B cell (primary cell): ENCODE measurements at regions not wholly inside any gene's neighbourhood (a gene's known extent, or its start where the extent isn't known, plus 50 kb on each side); places are given as distances from the start of the nearest gene placed in this dataset.

Experiments
- ATAC-seq: fragments of 200-7000 bp; cut with Tn5 transposase; one replicate; pipeline ENCODE4 v1.10.0; 2021; ENCODE audit warnings: low read depth, mild to moderate bottlenecking, moderate number of reproducible peaks, moderate library complexity
- CTCF ChIA-PET: fragments of 350-600 bp; sonication (Branson Sonifier 250); formaldehyde crosslinking; loops from one replicate; lab custom pipeline; 2021; ENCODE audit warnings: antibody characterized with exemption, inconsistent platforms; lab: Charles Lee
- POLR2A ChIA-PET: fragments of 350-600 bp; sonication (Branson Sonifier 250); formaldehyde crosslinking; loops from one replicate; lab custom pipeline; 2021; ENCODE audit warnings: antibody characterized with exemption; lab: Charles Lee
- DNase-seq: peaks from one replicate; pipeline ENCODE4 v3.0.0; 2013
- H2AFZ ChIP-seq: 2 replicates; pipeline ENCODE4 v1.6.1; 2012; ENCODE audit warnings: mild to moderate bottlenecking, low read depth, low read length; ENCODE audit not compliant: insufficient read depth, poor library complexity, severe bottlenecking
- H3K27ac ChIP-seq, 2 donors: 1 replicate in 1 of 2; 2 replicates in 1 of 2; pipeline ENCODE4 v1.5.1; 2012 to 2013; ENCODE audit warnings: low read length in 2 of 2, mild to moderate bottlenecking in 2 of 2, moderate library complexity in 1 of 2
- H3K27me3 ChIP-seq, 4 experiments: fragments of 200-600 bp in 1 of 4; sonication (generic) in 1 of 4; replicated peaks in 1 of 4; 1 replicate in 2 of 4; 2 replicates in 2 of 4; pipeline versions ENCODE4 v1.6.1 to v1.7.0; 2013 to 2016; ENCODE audit warnings: low read length in 3 of 4, mild to moderate bottlenecking in 2 of 4, mixed read lengths in 1 of 4, moderate library complexity in 1 of 4; ENCODE audit not compliant: insufficient read depth in 4 of 4, control insufficient read depth in 3 of 4; ENCODE audit errors: control extremely low read depth in 1 of 4
- H3K36me3 ChIP-seq, 2 experiments: replicated peaks in 1 of 2; 1 replicate in 1 of 2; 2 replicates in 1 of 2; pipeline versions ENCODE4 v1.6.1 to v1.7.1; 2013; ENCODE audit warnings: low read length in 1 of 2; ENCODE audit not compliant: insufficient read depth in 2 of 2, control insufficient read depth in 1 of 2; ENCODE audit errors: control extremely low read depth in 1 of 2, extremely low read depth in 1 of 2
- H3K4me1 ChIP-seq, 2 donors: fragments of 200-600 bp in 1 of 2; sonication (generic) in 1 of 2; 1 replicate in 1 of 2; 2 replicates in 1 of 2; pipeline versions ENCODE4 v1.5.1 to v1.6.1; 2013 to 2017; ENCODE audit warnings: low read length in 2 of 2; ENCODE audit not compliant: control insufficient read depth in 2 of 2, insufficient read depth in 2 of 2
- H3K4me2 ChIP-seq: replicated peaks from 2 replicates; pipeline ENCODE3; 2012; ENCODE audit warnings: mild to moderate bottlenecking, low read depth, low read length; ENCODE audit not compliant: poor library complexity, severe bottlenecking
- H3K4me3 ChIP-seq, 5 experiments: fragments of 200-600 bp in 1 of 5; sonication (generic) in 1 of 5; 1 replicate in 3 of 5; 2 replicates in 2 of 5; pipeline versions ENCODE4 v1.5.1 to v1.7.0; 2011 to 2016; ENCODE audit warnings: low read length in 4 of 5, mild to moderate bottlenecking in 4 of 5, low read depth in 2 of 5, control low read depth in 1 of 5, moderate library complexity in 1 of 5; ENCODE audit not compliant: insufficient read depth in 1 of 5; ENCODE audit errors: control extremely low read depth in 1 of 5, extremely low read depth in 1 of 5
- H3K79me2 ChIP-seq: fragments of 200-600 bp; sonication (generic); one replicate; pipeline ENCODE4 v1.6.0; 2016; ENCODE audit warnings: low read length; ENCODE audit not compliant: control insufficient read depth, insufficient read depth
- H3K9ac ChIP-seq: fragments of 200-600 bp; sonication (generic); 2 replicates; pipeline ENCODE4 v1.6.1; 2017; ENCODE audit warnings: mild to moderate bottlenecking, low read length, moderate library complexity
- H3K9me3 ChIP-seq, 3 donors: one replicate each; pipeline versions ENCODE4 v1.6.1 to v1.7.1; 2013; ENCODE audit warnings: low read length in 2 of 3; ENCODE audit not compliant: control insufficient read depth in 2 of 3, insufficient read depth in 1 of 3; ENCODE audit errors: control extremely low read depth in 1 of 3
- H4K20me1 ChIP-seq: 2 replicates; pipeline ENCODE4 v1.6.0; 2012; ENCODE audit warnings: mild to moderate bottlenecking, low read length; ENCODE audit not compliant: insufficient read depth, control insufficient read depth, poor library complexity, severe bottlenecking
- H3K27ac Mint-ChIP-seq: one replicate; pipeline ENCODE4 v1.8.0; 2021; ENCODE audit warnings: mixed read lengths
- H3K27me3 Mint-ChIP-seq: one replicate; pipeline ENCODE4 v1.8.0; 2021; ENCODE audit warnings: mixed read lengths
- H3K4me1 Mint-ChIP-seq: one replicate; pipeline ENCODE4 v1.8.0; 2021; ENCODE audit warnings: mixed read lengths
- H3K4me3 Mint-ChIP-seq: one replicate; pipeline ENCODE4 v1.8.0; 2021; ENCODE audit warnings: mixed read lengths
- H3K9me3 Mint-ChIP-seq: one replicate; pipeline ENCODE4 v1.8.0; 2022; ENCODE audit warnings: mixed read lengths; ENCODE audit not compliant: insufficient read depth
- CTCF ChIP-seq: fragments of 200-600 bp; IDR thresholded peaks from one replicate; pipeline ENCODE4 v1.8.0; 2022; ENCODE audit warnings: antibody characterized with exemption, mild to moderate bottlenecking
- EZH2 ChIP-seq: IDR thresholded peaks from 2 replicates; pipeline ENCODE4 v1.6.1; 2012; ENCODE audit warnings: borderline replicate concordance, low read depth, mild to moderate bottlenecking, moderate library complexity, low read length; ENCODE audit not compliant: insufficient read depth, poor library complexity, severe bottlenecking
- whole genome bisulfite sequencing: methylation state at CpG from one replicate; pipeline ENCODE4 v1.1.5; 2013; ENCODE audit warnings: missing lambda C conversion rate; ENCODE audit not compliant: insufficient coverage; 5-methylcytosine and 5-hydroxymethylcytosine counted together
- intact Hi-C: fragments of 100-400 bp; cut with micrococcal nuclease; formaldehyde crosslinking; loops from one replicate; pipeline ENCODE4 v1.10.0; 2022

- Histone ChIP-seq H3K4me1 (no peaks in the 10 kb centered on the region), H3K27me3 (no peaks in the 10 kb centered on the region), H2AFZ (no peak overlapping the region), H3K9ac (no peak overlapping the region), H3K36me3 (no peaks in the 10 kb centered on the region), H4K20me1 (no peaks in the 10 kb centered on the region), H3K4me3 (no peak overlapping the region), H3K9me3 (no peaks in the 10 kb centered on the region), H3K4me2 (no peak overlapping the region), H3K27ac (no peak overlapping the region), H3K79me2 (no peaks in the 10 kb centered on the region)
- H3K9me3 Mint-ChIP-seq, result no peaks in the 10 kb centered on the region
- no peak overlapping the region for H3K27ac Mint-ChIP-seq
- peaks cover 3% of the 10 kb centered on the region for H3K4me1 Mint-ChIP-seq
- intact Hi-C loops, result no loop called here
- DNase-seq (no peak), ATAC-seq (no peak)
- ChIA-PET CTCF (no interaction called here), POLR2A (no interaction called here)
- 90% methylated on average over 1 of the region's 1 CpG for WGBS
- H3K4me3 Mint-ChIP-seq, result no peak overlapping the region
- no peak for TF ChIP-seq EZH2
- TF ChIP-seq CTCF, result no peak
- H3K27me3 Mint-ChIP-seq, result no peaks in the 10 kb centered on the region
These were observed 255.0 kb downstream of the TXNL1 start for GRCh38 chr18:56383349-56383748.

DNA sequence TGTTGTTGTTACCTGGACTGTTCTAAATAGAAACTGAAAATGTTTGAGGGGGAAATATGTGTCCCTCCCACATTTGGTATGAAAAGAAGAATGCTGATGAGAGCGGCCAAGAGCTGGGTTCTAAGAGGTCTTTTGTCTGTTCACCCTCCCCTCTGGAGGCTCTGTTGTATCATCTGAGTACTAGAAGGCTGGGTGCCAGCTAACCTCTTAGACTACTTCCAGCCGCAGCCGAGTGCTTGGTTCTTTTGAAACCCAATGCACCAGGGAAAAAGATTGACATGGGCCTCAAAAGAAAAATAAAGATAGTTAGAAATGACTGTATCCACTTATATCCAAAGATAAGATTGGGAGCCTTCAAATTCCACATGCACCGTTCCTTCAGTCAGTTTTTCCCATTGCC, 255.9 kb downstream of the TXNL1 start:
- H3K4me1 Mint-ChIP-seq, result peaks cover 3% of the 10 kb centered on the region
- H3K27me3 ChIP-seq, result no peaks in the 10 kb centered on the region
- no peak overlapping the region for H3K4me3 Mint-ChIP-seq
- intact Hi-C loops, result no loop called here
- ATAC-seq (no peak), DNase-seq (no peak)
- no peaks in the 10 kb centered on the region for H3K9me3 ChIP-seq
- H3K9me3 Mint-ChIP-seq, result no peaks in the 10 kb centered on the region
- WGBS, result 100% methylated on average over 1 of the region's 4 CpGs
- ChIA-PET CTCF (interaction anchor here (0.5 kb wide), 1 partner anchor 637 kb away, joined by 5 read pairs; no protein-coding TSS in a partner anchor), POLR2A (no interaction called here)
- H2AFZ ChIP-seq, result no peak overlapping the region
- H3K36me3 ChIP-seq, result no peaks in the 10 kb centered on the region
- H3K27ac ChIP-seq, result no peak overlapping the region
- H3K4me2 ChIP-seq, result no peak overlapping the region
- no peaks in the 10 kb centered on the region for H3K27me3 Mint-ChIP-seq
- no peaks in the 10 kb centered on the region for H3K4me1 ChIP-seq
- H3K9ac ChIP-seq, result no peak overlapping the region
- H4K20me1 ChIP-seq, result no peaks in the 10 kb centered on the region
- H3K27ac Mint-ChIP-seq, result no peak overlapping the region
- H3K79me2 ChIP-seq, result no peaks in the 10 kb centered on the region
- TF ChIP-seq EZH2 (no peak), CTCF (no peak)
- no peak overlapping the region for H3K4me3 ChIP-seq
